Hematopoietic multipotent progenitor cell treated with erythropoietin and hydrocortisone succinate and interleukin-3 and kit ligand, for 4 days (in vitro differentiated cells): ENCODE measurements at regions not wholly inside any gene's neighbourhood (a gene's known extent, or its start where the extent isn't known, plus 50 kb on each side); places are given as distances from the start of the nearest gene placed in this dataset.
A peak's percentile ranks its signal among the peaks of the same experiment; 100 is the strongest.

Source experiments
- DNase-seq: peaks from one replicate; pipeline ENCODE4 v3.0.0-alpha.2; 2015

DNA sequence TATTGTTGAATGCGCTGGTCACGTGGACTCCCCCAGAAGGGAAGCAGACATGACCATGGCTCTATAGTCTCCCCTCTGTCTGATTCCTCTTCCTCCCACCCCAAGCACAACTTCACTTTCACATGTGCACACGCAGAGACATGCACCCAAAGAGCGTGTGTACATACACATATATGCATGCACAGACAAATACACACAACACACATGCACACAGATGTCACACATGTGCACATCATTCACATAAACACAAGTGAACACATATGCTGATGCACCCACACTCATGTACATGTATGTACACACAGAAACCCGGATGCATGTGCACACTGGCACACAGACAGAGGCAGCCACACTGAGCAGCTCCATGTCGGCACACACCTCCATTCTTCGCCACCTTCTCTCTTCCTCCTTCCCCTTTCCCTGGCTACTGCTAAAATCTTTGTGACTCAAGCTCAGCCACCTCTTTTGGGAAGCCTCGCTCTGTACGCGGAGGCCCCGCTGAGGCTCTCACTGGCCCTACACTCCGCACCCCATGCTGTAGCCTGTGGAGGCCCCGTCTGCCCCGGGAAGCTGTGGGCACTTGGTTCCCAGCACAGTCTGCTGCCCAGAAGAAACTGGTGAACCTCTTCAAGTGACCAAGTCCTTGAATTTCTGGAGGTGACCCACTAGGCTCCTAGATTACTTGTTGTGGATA, 101.6 kb upstream of the TEX51 start:
- DNase-seq = no peak

DNA sequence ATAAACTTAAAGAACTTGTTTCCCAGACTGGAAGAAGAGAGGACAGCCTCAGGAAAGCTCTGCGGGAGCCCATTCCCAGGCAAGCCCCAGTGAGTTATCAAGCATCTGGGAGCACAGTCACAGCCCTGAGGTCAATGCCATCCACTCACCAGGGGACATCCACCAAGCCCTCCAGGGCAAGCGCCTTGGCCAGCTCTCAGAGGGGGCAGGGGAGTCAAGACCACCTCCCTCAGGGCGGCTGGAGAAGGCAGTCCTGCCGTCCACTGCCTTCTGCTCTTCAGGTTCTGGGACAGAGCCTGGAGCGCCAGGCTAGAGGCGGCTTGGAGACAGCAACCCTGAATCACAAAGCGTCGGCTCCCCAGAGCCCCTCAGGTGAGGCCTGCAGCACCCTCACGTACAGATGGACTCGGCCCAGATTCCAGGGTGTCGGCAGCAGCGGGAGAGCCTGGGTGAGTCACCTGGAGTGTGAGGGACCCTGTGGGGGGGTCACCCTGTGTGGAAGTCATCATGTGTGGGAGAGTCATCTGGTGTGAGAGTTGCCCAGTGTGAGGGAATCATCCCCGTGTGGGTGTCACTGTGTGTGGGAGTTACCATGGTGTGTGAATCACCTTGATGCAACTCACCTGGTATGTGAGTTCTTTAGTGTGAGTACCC, 100.9 kb upstream of the TEX51 start:
- DNase-seq = no peak

DNA sequence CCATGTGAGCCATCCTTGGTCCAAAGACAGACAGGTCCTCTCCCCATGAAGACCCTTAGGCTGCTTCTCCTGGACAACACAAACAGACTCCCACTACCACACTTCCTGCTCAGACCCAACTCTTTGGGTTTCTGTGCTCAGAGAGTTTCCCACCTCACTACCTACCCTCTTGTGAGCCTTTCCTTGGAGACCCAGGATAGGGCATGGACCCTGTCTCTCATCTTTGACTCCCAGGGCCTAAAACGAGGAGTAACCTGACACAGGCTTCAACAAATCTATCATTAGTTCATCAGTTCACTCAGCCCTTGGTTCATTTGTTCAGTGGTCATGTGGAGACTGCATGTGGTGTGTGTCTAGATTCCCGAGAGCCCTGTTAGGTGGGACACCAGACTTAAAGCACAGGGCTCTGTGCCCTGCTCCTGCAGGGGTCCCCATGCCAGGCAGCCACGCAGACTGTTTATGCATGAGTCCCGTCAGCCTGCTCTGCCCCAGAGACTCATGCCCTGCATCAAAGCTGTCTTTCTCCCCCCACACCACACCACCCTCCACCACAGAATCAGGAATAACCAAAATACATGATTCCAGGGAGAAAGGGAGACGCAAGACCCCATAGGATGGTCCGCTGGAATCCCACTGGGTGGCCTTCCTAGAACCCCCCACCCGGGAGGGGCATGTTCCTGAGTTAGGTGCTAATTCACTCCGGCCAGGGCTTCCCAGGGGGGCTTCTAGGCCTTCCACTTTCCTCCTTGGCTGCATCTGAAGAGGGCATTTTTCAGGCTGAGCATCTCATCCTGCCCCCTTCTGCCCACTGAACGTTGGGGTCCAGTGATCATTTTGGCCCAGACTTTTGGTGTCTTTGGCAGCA, 100.2 kb upstream of the TEX51 start:
- DNase-seq = no peak

GRCh38 chr2:126799301-126799700, 99.4 kb upstream of the TEX51 start:
- DNase-seq = no peak

GRCh38 chr2:126801473-126801872, 97.2 kb upstream of the TEX51 start:
- no peak for DNase-seq

DNA sequence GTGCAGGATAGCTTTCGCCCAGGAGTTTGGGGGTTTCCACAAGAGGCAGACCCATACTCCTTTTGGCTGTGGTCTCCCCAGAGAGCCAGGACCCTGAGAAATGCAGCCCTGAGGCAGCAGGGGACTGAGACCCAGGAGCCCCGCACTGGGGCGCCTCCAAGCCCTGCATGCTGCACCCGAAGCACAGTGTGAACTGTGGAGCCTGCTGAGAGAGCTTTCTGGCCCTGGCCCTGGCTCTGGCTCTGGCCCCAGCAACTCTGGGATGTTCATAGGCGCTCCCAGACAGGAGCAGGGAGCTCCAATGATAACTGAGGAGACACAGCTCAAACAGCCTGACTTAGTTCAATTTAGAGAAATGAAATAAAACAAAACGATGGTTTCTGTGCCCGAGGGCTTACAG, 96.4 kb upstream of the TEX51 start:
- DNase-seq = no peak

- no peak for DNase-seq
Measured at GRCh38 chr2:126802774-126803433, 95.8 kb upstream of the TEX51 start.

DNA sequence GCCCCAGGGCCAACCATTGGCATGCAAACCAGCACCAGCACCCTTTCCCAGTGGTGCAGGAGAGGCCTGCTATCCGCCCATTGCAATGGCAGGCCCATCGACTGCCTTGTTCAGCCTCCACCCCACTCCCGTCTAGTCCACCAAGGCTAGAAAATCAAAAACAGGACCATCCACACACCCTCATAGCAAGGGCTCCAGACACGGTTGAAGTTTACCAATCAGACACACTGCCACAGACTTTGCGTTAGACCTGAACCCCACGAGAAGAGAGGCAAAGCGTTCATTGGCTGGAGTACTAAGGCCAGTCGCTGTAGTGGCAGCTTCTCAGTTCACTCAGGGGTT, 95.3 kb upstream of the TEX51 start:
- DNase-seq = no peak

GRCh38 chr2:126804347-126804746, 94.3 kb upstream of the TEX51 start:
- DNase-seq = no peak

- no peak for DNase-seq
Measured at GRCh38 chr2:126808929-126809328, 89.8 kb upstream of the TEX51 start.

GRCh38 chr2:126809340-126809739, 89.3 kb upstream of the TEX51 start:
- no peak for DNase-seq

DNA sequence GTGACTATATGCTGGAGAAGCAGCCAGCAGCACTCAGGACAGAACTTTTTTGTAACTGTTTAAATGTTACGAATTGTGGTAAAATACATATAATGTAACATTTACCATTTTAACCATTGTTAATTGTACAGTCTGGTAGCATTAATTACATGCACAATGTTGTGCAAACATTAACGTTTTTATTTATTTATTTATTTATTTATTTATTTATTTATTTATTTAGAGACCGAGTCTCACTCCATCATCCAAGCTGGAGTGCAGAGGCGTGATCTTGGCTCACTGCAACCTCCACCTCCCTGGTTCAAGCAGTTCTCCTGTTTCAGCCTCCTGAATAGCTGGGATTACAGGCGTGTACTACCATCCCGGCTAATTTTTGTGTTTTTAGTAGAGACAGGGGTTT, 88.7 kb upstream of the TEX51 start:
- DNase-seq = no peak

- DNase-seq = peak; percentile 48
Measured at GRCh38 chr2:126811101-126811500, 87.6 kb upstream of the TEX51 start.

GRCh38 chr2:126817172-126817571, 81.5 kb upstream of the TEX51 start:
- DNase-seq = no peak

DNA sequence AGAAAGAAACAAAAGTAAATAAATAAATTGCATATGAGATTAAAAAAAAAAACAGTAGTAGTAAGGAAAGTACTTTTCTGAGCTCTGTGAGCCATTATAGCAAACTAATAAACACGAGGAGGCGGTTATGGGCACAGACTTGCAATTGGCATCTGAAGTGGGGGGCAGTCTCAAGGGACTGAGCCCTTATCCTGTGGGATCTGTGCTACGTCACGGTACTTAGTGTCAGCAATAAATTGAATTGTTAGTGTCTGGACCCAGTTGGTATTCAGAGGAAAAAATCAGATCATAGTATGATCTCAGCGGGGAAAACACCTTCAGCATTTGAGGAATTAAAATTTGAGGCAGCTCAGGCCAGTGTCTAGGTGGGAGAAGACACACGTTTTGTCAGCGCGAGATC, 76.6 kb upstream of the TEX51 start:
- DNase-seq = no peak

- no peak for DNase-seq
Measured at GRCh38 chr2:126822921-126823320, 75.8 kb upstream of the TEX51 start.

- no peak for DNase-seq
Measured at GRCh38 chr2:126823951-126824350, 74.7 kb upstream of the TEX51 start.

DNA sequence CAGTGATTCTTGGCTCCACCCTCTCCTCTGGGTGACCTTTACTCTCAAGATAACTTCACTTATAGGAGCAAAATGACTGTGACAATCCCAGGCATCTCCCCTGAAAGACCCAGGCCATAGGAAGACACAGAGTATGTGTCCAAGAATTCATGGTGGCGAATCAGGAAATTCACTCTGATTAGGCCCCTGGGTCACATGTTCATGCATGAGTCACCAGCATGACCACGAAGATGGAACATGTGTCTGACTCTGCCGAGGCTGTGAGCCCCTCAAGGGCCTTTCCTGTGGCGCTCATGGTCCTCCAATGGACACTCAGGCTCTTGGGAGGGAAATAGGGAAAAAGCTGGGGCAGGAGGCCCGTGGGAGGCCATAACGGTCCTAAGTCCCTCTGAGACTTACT, 74.0 kb upstream of the TEX51 start:
- no peak for DNase-seq

DNA sequence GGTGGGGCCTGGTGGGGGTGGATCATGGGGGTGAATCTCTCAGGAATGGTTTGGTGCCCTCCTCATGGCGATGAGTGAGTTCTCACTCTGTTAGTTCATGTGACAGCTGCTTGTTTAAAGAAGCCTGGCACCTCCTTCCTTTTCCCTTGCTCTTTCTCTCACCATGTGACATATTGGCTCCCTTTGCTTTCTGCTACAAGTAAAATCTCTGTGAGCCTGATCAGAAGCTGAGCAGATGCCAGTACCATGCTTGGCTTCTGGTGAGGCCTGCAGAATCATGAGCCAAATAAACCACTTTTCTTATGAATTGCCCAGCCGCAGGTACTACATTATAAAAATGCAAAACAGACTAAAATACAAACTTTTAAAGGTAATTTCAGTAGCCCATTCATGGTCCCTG, 73.4 kb upstream of the TEX51 start:
- DNase-seq = no peak

DNA sequence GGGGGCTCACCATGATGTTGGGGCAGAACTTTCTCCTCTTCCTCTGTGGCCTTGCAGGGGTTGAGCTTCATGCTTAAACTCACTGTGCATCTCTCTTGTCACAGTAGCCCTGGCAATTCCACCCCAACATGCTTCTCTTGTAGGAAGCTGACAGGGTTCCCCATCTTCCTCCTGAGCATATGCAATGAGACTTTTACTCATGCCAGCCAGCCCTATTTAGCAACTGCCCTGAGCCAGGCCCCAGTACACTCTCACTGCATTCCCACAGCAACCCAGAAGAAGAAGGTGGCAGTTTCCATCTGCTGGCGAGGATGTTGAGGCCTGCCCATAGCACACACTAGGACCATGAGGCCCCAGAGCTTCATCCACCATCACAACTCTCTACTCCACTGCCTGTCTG, 72.2 kb upstream of the TEX51 start:
- DNase-seq = no peak

DNA sequence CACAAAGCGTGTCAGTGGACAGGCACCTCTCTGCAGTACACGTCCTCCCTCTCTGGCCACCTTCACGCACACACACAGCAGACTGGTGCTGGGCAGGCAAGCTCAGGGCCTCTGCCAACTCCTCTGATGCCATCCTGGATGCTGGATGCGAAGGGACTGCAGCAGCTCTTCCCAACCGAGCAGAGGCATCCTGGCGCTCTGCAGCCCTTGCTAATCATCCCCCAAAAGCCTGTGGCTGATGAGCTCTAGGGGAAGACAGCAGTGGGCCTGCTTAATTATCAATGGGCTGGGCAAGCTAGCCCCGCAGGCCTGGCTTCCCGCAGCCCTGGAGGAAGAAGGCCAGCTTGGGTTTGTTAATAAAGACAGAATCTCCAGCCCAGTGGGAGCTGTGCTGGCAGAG, 71.3 kb upstream of the TEX51 start:
- DNase-seq = no peak

- DNase-seq = no peak
Measured at GRCh38 chr2:126828051-126828450, 70.6 kb upstream of the TEX51 start.

GRCh38 chr2:126828491-126828890, 70.2 kb upstream of the TEX51 start:
- DNase-seq = peak; percentile 73
